ENCODE measurements at regions not wholly inside any gene's neighbourhood (a gene's known extent, or its start where the extent isn't known, plus 50 kb on each side); places are given as distances from the start of the nearest gene placed in this dataset.

GRCh38 chr9:14560194-14560593 is 133.0 kb downstream of the ZDHHC21 start:
- no peak for DNase-seq (ENCODE audit: low read depth in 2 of 2)

- DNase-seq (ENCODE audit: low read depth in 2 of 2): no peak
Observed at GRCh38 chr9:14554886-14555285, 138.3 kb downstream of the ZDHHC21 start.

- DNase-seq (ENCODE audit: low read depth in 2 of 2): no peak
Observed at GRCh38 chr9:14547245-14548060, 145.8 kb downstream of the ZDHHC21 start.

GRCh38 chr9:14546693-14547092 is 146.5 kb downstream of the ZDHHC21 start:
- DNase-seq (ENCODE audit: low read depth in 2 of 2): no peak

GRCh38 chr9:14542071-14542470 is 151.2 kb downstream of the ZDHHC21 start:
- no peak for DNase-seq (ENCODE audit: low read depth in 2 of 2)

- no peak for DNase-seq (ENCODE audit: low read depth in 2 of 2)
Observed at GRCh38 chr9:14538526-14538925, 154.7 kb downstream of the ZDHHC21 start.

GRCh38 chr9:14535161-14535955 is 157.9 kb downstream of the ZDHHC21 start:
- DNase-seq (ENCODE audit: low read depth in 2 of 2): no peak

- no peak for DNase-seq (ENCODE audit: low read depth in 2 of 2)
Observed at GRCh38 chr9:14533867-14534640, 159.2 kb downstream of the ZDHHC21 start.

GRCh38 chr9:14532456-14533115 is 160.6 kb downstream of the ZDHHC21 start:
- DNase-seq (ENCODE audit: low read depth in 2 of 2): no peak

GRCh38 chr9:14531341-14532269 is 161.6 kb downstream of the ZDHHC21 start:
- DNase-seq (ENCODE audit: low read depth in 2 of 2): no peak

GRCh38 chr9:14530841-14531240 is 162.4 kb downstream of the ZDHHC21 start:
- DNase-seq (ENCODE audit: low read depth in 2 of 2): no peak

GRCh38 chr9:14530366-14530765 is 162.9 kb downstream of the ZDHHC21 start:
- DNase-seq (ENCODE audit: low read depth in 2 of 2): no peak

GRCh38 chr9:14529629-14530028 is 163.6 kb downstream of the ZDHHC21 start:
- no peak for DNase-seq (ENCODE audit: low read depth in 2 of 2)

- no peak for DNase-seq (ENCODE audit: low read depth in 2 of 2)
Observed at GRCh38 chr9:14529054-14529453, 164.2 kb downstream of the ZDHHC21 start.

GRCh38 chr9:14526504-14526903 is 166.7 kb downstream of the ZDHHC21 start:
- DNase-seq (ENCODE audit: low read depth in 2 of 2): no peak

- DNase-seq (ENCODE audit: low read depth in 2 of 2): no peak
Observed at GRCh38 chr9:14525856-14526255, 167.4 kb downstream of the ZDHHC21 start.

GRCh38 chr9:14524873-14525515 is 168.2 kb downstream of the ZDHHC21 start:
- DNase-seq (ENCODE audit: low read depth in 2 of 2): no peak

- DNase-seq (ENCODE audit: low read depth in 2 of 2): no peak
Observed at GRCh38 chr9:14523545-14523944, 169.7 kb downstream of the ZDHHC21 start.

GRCh38 chr9:14522627-14523379 is 170.4 kb downstream of the ZDHHC21 start:
- no peak for DNase-seq (ENCODE audit: low read depth in 2 of 2)

Data from stimulated activated CD4-positive, alpha-beta T cell treated with anti-CD3 and anti-CD28 coated beads, Interleukin-1b, Interleukin-23, amount 100 ng/mL, for 4 hours (primary cell).